GM12878 (cell line): ENCODE measurements at regions not wholly inside any gene's neighbourhood (a gene's known extent, or its start where the extent isn't known, plus 50 kb on each side); places are given as distances from the start of the nearest gene placed in this dataset.
"Not testable (repeated sequence)": the region's sequence is repeated elsewhere in the genome, so short reads cannot be mapped to it uniquely, and the experiment has no call there.

Source experiments
- ATAC-seq: fragments of 200-7000 bp; cut with Tn5 transposase; 3 replicates; pipeline ENCODE4 v1.9.1; 2020; ENCODE audit warnings: mild to moderate bottlenecking, moderate library complexity
- BruUV-seq: library from RNA; stranded (reverse); fragments of 400-500 nt; replicated peaks from 2 replicates; lab custom pipeline; 2021; lab: Mats Ljungman, UMichigan
- CTCF ChIA-PET: fragments of 300-600 bp; sonication (Branson Sonifier 250); formaldehyde crosslinking; extraction: SDS; loops from one replicate; lab custom pipeline; 2021; ENCODE audit warnings: inconsistent platforms; lab: Yijun Ruan, JAX
- POLR2A ChIA-PET: fragments of 350-600 bp; formaldehyde crosslinking; extraction: SDS; loops from one replicate; lab custom pipeline; 2021; ENCODE audit warnings: inconsistent platforms; lab: Charles Lee
- RAD21 ChIA-PET: fragments of 300-600 bp; sonication (Branson Sonifier 250); formaldehyde crosslinking; loops from one replicate; lab custom pipeline; 2023; ENCODE audit warnings: antibody characterized with exemption; ENCODE audit not compliant: unreplicated experiment; lab: Charles Lee
- SMC1A ChIA-PET: fragments of 300-600 bp; sonication (Branson Sonifier 250); formaldehyde crosslinking; loops from one replicate; lab custom pipeline; 2023; ENCODE audit not compliant: unreplicated experiment, uncharacterized antibody; lab: Charles Lee
- DNase-seq: peaks from one replicate; pipeline ENCODE4 v3.0.0-alpha.2; 2011; ENCODE audit warnings: low read depth, low spot score
- FAIRE-seq: peaks from 3 replicates; lab custom pipeline; 2011; peaks lifted over from hg19 to GRCh38; lab: Jason Lieb, UNC
- H2AFZ ChIP-seq: 2 replicates; pipeline ENCODE4 v1.6.0; 2011; ENCODE audit warnings: low read depth, low read length, control low read depth; ENCODE audit not compliant: control insufficient read depth
- H3K27ac ChIP-seq: 2 replicates; pipeline ENCODE4 v1.5.1; 2011; ENCODE audit warnings: control low read depth; ENCODE audit not compliant: control insufficient read depth, insufficient read depth
- H3K27me3 ChIP-seq, 2 experiments: replicated peaks in 1 of 2; 2 replicates each; pipeline versions ENCODE4 v1.6.0 to v1.6.1; 2011; ENCODE audit warnings: low read length in 1 of 2; ENCODE audit not compliant: control insufficient read depth in 2 of 2, insufficient read depth in 2 of 2
- H3K36me3 ChIP-seq, 2 experiments: 2 replicates each; pipeline ENCODE4 v1.5.1; 2011; ENCODE audit warnings: low read length in 1 of 2; ENCODE audit not compliant: control insufficient read depth in 2 of 2, insufficient read depth in 2 of 2
- H3K4me1 ChIP-seq: 2 replicates; pipeline ENCODE4 v1.6.1; 2011; ENCODE audit warnings: mild to moderate bottlenecking, low read length, moderate library complexity, mixed read lengths; ENCODE audit not compliant: control insufficient read depth, insufficient read depth
- H3K4me2 ChIP-seq: 2 replicates; pipeline ENCODE4 v1.6.0; 2011; ENCODE audit warnings: control low read depth; ENCODE audit not compliant: control insufficient read depth, insufficient read depth
- H3K4me3 ChIP-seq: fragments of 200-600 bp; sonication (generic); 2 replicates; pipeline ENCODE4 v1.5.1; 2016
- H3K79me2 ChIP-seq: 2 replicates; pipeline ENCODE4 v1.6.0; 2011; ENCODE audit warnings: low read length; ENCODE audit not compliant: control insufficient read depth, insufficient read depth
- H3K9ac ChIP-seq: 2 replicates; pipeline ENCODE4 v1.8.0; 2011; ENCODE audit warnings: low read length, control low read depth, mixed read lengths; ENCODE audit not compliant: control insufficient read depth, insufficient read depth
- H3K9me3 ChIP-seq: replicated peaks from 3 replicates; pipeline ENCODE4 v1.5.1; 2011; ENCODE audit warnings: mild to moderate bottlenecking, low read length; ENCODE audit not compliant: control insufficient read depth, insufficient read depth
- H4K20me1 ChIP-seq: 2 replicates; pipeline ENCODE4 v1.6.0; 2011; ENCODE audit not compliant: control insufficient read depth, insufficient read depth
- WGBS: methylation state at CpG from one replicate; pipeline ENCODE4 v1.1.6; 2016; ENCODE audit warnings: low lambda C conversion rate; ENCODE audit not compliant: insufficient replicate concordance, insufficient coverage; ENCODE audit errors: missing lambda C conversion rate; 5-methylcytosine and 5-hydroxymethylcytosine counted together
- in situ Hi-C: fragments of 300-500 bp; cut with MboI; formaldehyde crosslinking; loops from 9 replicates; pipeline ENCODE4 v1.14.3; 2018; ENCODE audit warnings: mixed read lengths
- intact Hi-C: fragments of 100-400 bp; cut with micrococcal nuclease; formaldehyde crosslinking; loops from one replicate; pipeline ENCODE4 v1.14.2; 2022; ENCODE audit not compliant: unreplicated experiment

GRCh38 chr17:68109404-68109803 lies 73.9 kb downstream of the KPNA2 start:
- not testable (repeated sequence) for H3K79me2 ChIP-seq, ATAC-seq

DNA sequence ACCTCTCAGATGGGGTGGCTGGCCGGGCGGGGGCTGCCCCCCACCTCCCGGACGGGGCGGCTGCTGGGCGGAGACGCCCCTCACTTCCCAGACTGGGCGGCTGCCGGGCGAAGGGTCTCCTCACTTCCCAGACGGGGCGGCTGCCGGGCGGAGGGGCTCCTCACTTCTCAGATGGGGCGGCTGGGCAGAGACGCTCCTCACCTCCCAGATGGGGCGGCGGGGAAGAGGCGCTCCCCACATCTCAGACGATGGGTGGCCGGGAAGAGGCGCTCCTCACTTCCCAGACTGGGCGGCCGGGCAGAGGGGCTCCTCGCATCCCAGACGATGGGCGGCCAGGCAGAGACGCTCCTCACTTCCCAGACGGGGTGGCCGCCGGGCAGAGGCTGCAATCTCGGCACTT lies 80.7 kb downstream of the KPNA2 start:
- H3K36me3 ChIP-seq, ATAC-seq, H2AFZ ChIP-seq, H3K9me3 ChIP-seq, H3K4me1 ChIP-seq, H3K79me2 ChIP-seq, H3K9ac ChIP-seq, CTCF ChIA-PET, H3K27ac ChIP-seq, POLR2A ChIA-PET, intact Hi-C loops, FAIRE-seq, H3K27me3 ChIP-seq, BruUV-seq, in situ Hi-C loops, H3K4me3 ChIP-seq, SMC1A ChIA-PET, H4K20me1 ChIP-seq, H3K4me2 ChIP-seq, DNase-seq, RAD21 ChIA-PET: not testable (repeated sequence)
- 88% methylated on average over 30 of the region's 32 CpGs for WGBS

More at GRCh38 chr17:68109404-68109803, 73.9 kb downstream of the KPNA2 start:
- H3K9ac ChIP-seq, H4K20me1 ChIP-seq, H3K4me3 ChIP-seq, in situ Hi-C loops, H3K4me1 ChIP-seq, CTCF ChIA-PET, SMC1A ChIA-PET, H3K27ac ChIP-seq, H2AFZ ChIP-seq, DNase-seq, H3K27me3 ChIP-seq, H3K36me3 ChIP-seq, BruUV-seq, FAIRE-seq, intact Hi-C loops, H3K4me2 ChIP-seq, H3K9me3 ChIP-seq: not testable (repeated sequence)
- WGBS = 88% methylated on average over 4 of the region's 4 CpGs
- RAD21 ChIA-PET = interaction anchor here (0.7 kb wide), 2 partner anchors 29 to 362 kb away, joined by 3 to 5 read pairs; no protein-coding TSS in a partner anchor
- POLR2A ChIA-PET = interaction anchor here (0.7 kb wide), 1 partner anchor 349 kb away, joined by 7 read pairs; no protein-coding TSS in a partner anchor
